ENCODE measurements at regions not wholly inside any gene's neighbourhood (a gene's known extent, or its start where the extent isn't known, plus 50 kb on each side); places are given as distances from the start of the nearest gene placed in this dataset.

- TF ChIP-seq ATF3 (CRISPR knock-in tag; conservative IDR thresholded peaks at IDR 0.05) = no peak
- no peak for TF ChIP-seq USF1 (CRISPR knock-in tag; IDR thresholded peaks at IDR 0.05)
- TF ChIP-seq CTCF (IDR thresholded peaks at IDR 0.05) = no peak
- TF ChIP-seq NR2C2 (CRISPR knock-in tag; IDR thresholded peaks at IDR 0.05) = no peak
- TF ChIP-seq E2F4 (CRISPR knock-in tag; IDR thresholded peaks at IDR 0.05; ENCODE audit: borderline replicate concordance, low read depth) = no peak
- no peak for TF ChIP-seq ZSCAN18 (CRISPR knock-in tag; IDR thresholded peaks at IDR 0.05)
- no peak for TF ChIP-seq ZBTB43 (CRISPR knock-in tag; IDR thresholded peaks at IDR 0.05)
- no peak for TF ChIP-seq HMGXB4 (CRISPR knock-in tag; IDR thresholded peaks at IDR 0.05)
- TF ChIP-seq ZMAT4 (CRISPR knock-in tag; IDR thresholded peaks at IDR 0.05) = no peak
- no peak for TF ChIP-seq ELF4 (CRISPR knock-in tag; IDR thresholded peaks at IDR 0.05; ENCODE audit: low read depth)
- TF ChIP-seq FOXJ3 (CRISPR knock-in tag; IDR thresholded peaks at IDR 0.05; ENCODE audit: borderline replicate concordance) = no peak
These were observed 506.2 kb upstream of the SLC39A10 start for GRCh38 chr2:195150819-195151218.

Data from WTC11 (cell line).